ENCODE measurements at regions not wholly inside any gene's neighbourhood (a gene's known extent, or its start where the extent isn't known, plus 50 kb on each side); places are given as distances from the start of the nearest gene placed in this dataset.

DNA sequence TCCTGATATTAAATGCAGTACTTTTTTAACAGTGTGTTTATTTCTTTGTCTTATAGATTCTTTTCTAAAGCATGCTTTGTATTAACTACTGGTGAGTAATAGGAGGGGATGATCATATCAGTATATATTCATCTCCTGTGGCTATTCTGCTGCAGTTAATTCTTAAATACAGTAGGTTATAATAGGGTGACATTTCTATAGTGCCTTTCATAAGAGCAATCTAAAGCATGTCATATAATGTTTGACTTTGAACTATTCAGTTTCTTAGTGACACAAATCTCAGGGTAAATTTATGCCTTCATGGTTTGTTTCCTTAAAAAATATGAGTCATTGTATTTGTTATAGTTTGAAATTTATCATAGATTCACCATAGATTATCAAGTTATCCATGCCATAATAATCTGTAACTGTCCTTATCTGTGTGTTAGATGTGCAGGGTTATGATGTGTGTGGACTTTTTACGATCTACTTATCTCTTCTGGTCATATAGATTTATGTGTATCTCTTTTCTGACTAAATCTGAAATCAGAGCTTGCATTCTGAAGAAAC is 1019.5 kb downstream of the NR2F1-AS1 start:
- Histone ChIP-seq H3K9me3 (ENCODE audit: low read length) (no peaks in the 10 kb centered on the region), H3K4me2 (ENCODE audit: low read length) (no peak overlapping the region), H3K4me3 (ENCODE audit: low read depth, low read length, poor library complexity, severe bottlenecking) (no peak overlapping the region), H3K4me1 (ENCODE audit: insufficient read depth, low read length, poor library complexity, severe bottlenecking) (no peaks in the 10 kb centered on the region), H3K36me3 (ENCODE audit: insufficient read depth, low read length) (no peaks in the 10 kb centered on the region), H3K79me2 (ENCODE audit: insufficient read depth, low read depth, low read length) (no peaks in the 10 kb centered on the region), H3K27ac (ENCODE audit: low read depth, low read length, poor library complexity, severe bottlenecking) (no peak overlapping the region), H3K9me2 (ENCODE audit: insufficient read depth, low read length) (no peaks in the 10 kb centered on the region), H2AFZ (ENCODE audit: low read length) (no peak overlapping the region), H4K20me1 (ENCODE audit: insufficient read depth, low read length) (no peaks in the 10 kb centered on the region)
- CTCF ChIA-PET (ENCODE audit: unreplicated experiment): no interaction called here
- TF ChIP-seq, protein P1, sequence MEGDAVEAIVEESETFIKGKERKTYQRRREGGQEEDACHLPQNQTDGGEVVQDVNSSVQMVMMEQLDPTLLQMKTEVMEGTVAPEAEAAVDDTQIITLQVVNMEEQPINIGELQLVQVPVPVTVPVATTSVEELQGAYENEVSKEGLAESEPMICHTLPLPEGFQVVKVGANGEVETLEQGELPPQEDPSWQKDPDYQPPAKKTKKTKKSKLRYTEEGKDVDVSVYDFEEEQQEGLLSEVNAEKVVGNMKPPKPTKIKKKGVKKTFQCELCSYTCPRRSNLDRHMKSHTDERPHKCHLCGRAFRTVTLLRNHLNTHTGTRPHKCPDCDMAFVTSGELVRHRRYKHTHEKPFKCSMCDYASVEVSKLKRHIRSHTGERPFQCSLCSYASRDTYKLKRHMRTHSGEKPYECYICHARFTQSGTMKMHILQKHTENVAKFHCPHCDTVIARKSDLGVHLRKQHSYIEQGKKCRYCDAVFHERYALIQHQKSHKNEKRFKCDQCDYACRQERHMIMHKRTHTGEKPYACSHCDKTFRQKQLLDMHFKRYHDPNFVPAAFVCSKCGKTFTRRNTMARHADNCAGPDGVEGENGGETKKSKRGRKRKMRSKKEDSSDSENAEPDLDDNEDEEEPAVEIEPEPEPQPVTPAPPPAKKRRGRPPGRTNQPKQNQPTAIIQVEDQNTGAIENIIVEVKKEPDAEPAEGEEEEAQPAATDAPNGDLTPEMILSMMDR (conservative IDR thresholded peaks at IDR 0.05; ENCODE audit: low read length): no peak
- no peak for TF ChIP-seq EZH2phosphoT487 (IDR thresholded peaks at IDR 0.05; ENCODE audit: borderline replicate concordance, low read depth, low read length)
- DNase-seq (ENCODE audit: low spot score): no peak
- no TSS peak for BruUV-seq (replicated peaks)
- POLR2A ChIA-PET: no interaction called here
- intact Hi-C loops (cut with micrococcal nuclease; ENCODE audit: unreplicated experiment): no loop called here

DNA sequence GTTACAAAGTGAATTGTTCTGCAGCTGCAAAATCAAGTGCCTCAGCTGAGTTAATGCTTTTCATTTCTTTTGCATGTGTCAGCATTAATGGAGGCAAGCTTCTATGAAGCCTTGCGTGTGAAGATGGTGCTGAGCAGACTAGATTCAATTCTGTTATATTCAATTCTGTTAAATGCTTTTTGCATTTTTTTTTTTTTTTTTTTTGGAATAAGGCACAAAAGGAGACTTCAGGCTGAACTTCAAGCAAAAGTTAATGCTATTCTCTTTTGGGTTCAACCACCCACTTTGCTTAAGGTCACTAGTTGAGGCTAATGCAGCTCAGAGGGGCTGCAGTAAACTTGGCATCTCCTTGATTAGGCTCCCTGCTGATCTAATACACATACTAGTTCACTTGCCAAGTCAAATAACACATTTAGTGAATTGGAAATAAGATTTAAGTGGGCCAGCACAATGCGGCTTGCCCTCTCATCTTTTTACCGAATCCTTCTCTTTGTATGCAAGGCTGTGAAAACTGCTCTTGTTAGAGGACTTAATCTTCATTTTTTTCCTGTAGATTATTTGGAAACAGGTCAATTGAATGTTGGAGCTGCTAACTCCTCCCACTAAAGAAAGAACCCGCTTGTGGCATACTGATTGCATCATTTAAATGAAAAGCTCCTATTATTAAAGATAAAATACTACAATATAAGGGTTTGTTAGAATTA is 1020.2 kb downstream of the NR2F1-AS1 start:
- intact Hi-C loops (cut with micrococcal nuclease; ENCODE audit: unreplicated experiment): no loop called here
- POLR2A ChIA-PET: no interaction called here
- TF ChIP-seq EZH2phosphoT487 (IDR thresholded peaks at IDR 0.05; ENCODE audit: borderline replicate concordance, low read depth, low read length): no peak
- TF ChIP-seq, protein P1 (conservative IDR thresholded peaks at IDR 0.05; ENCODE audit: low read length): no peak
- Histone ChIP-seq H2AFZ (ENCODE audit: low read length) (no peak overlapping the region), H3K36me3 (ENCODE audit: insufficient read depth, low read length) (no peaks in the 10 kb centered on the region), H3K4me3 (ENCODE audit: low read depth, low read length, poor library complexity, severe bottlenecking) (no peak overlapping the region), H3K79me2 (ENCODE audit: insufficient read depth, low read depth, low read length) (no peaks in the 10 kb centered on the region), H3K4me1 (ENCODE audit: insufficient read depth, low read length, poor library complexity, severe bottlenecking) (no peaks in the 10 kb centered on the region), H3K27ac (ENCODE audit: low read depth, low read length, poor library complexity, severe bottlenecking) (no peak overlapping the region), H4K20me1 (ENCODE audit: insufficient read depth, low read length) (no peaks in the 10 kb centered on the region), H3K9me3 (ENCODE audit: low read length) (no peaks in the 10 kb centered on the region), H3K9me2 (ENCODE audit: insufficient read depth, low read length) (no peaks in the 10 kb centered on the region), H3K4me2 (ENCODE audit: low read length) (no peak overlapping the region)
- BruUV-seq (replicated peaks): no TSS peak
- DNase-seq (ENCODE audit: low spot score): no peak
- CTCF ChIA-PET (ENCODE audit: unreplicated experiment): no interaction called here

DNA sequence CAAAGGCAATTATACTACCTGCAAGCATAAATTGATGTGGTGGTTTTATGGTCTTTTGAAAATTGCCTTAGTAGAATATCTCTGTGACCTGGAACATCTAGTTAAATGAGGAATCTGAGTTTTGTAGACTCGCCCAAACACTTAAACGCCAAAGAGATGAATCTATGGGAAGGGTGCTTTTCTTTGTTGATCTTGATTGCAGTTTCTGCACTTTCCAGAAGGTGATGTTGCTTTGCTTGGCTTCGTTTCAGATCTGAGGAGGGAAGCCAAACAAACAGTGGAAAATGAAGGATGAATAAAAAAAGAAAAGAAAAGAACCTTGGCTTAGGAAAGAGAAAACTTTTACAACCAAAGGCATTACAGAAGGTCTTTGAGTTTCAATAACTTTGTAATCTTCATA is 1021.2 kb downstream of the NR2F1-AS1 start:
- Histone ChIP-seq H4K20me1 (ENCODE audit: insufficient read depth, low read length) (no peaks in the 10 kb centered on the region), H2AFZ (ENCODE audit: low read length) (no peak overlapping the region), H3K4me3 (ENCODE audit: low read depth, low read length, poor library complexity, severe bottlenecking) (no peak overlapping the region), H3K4me1 (ENCODE audit: insufficient read depth, low read length, poor library complexity, severe bottlenecking) (no peaks in the 10 kb centered on the region), H3K9me2 (ENCODE audit: insufficient read depth, low read length) (no peaks in the 10 kb centered on the region), H3K79me2 (ENCODE audit: insufficient read depth, low read depth, low read length) (no peaks in the 10 kb centered on the region), H3K9me3 (ENCODE audit: low read length) (no peaks in the 10 kb centered on the region), H3K27ac (ENCODE audit: low read depth, low read length, poor library complexity, severe bottlenecking) (no peak overlapping the region), H3K4me2 (ENCODE audit: low read length) (no peak overlapping the region), H3K36me3 (ENCODE audit: insufficient read depth, low read length) (no peaks in the 10 kb centered on the region)
- intact Hi-C loops (cut with micrococcal nuclease; ENCODE audit: unreplicated experiment): no loop called here
- TF ChIP-seq EZH2phosphoT487 (IDR thresholded peaks at IDR 0.05; ENCODE audit: borderline replicate concordance, low read depth, low read length): no peak
- TF ChIP-seq, protein P1 (conservative IDR thresholded peaks at IDR 0.05; ENCODE audit: low read length): no peak
- DNase-seq (ENCODE audit: low spot score): no peak
- ChIA-PET POLR2A (no interaction called here), CTCF (ENCODE audit: unreplicated experiment) (no interaction called here)
- BruUV-seq (replicated peaks): no TSS peak

Measured in OCI-LY7 (cell line).